HEK293 (cell line): ENCODE measurements at regions not wholly inside any gene's neighbourhood (a gene's known extent, or its start where the extent isn't known, plus 50 kb on each side); places are given as distances from the start of the nearest gene placed in this dataset.

Experiments
- CTCF ChIA-PET: fragments of 350-600 bp; formaldehyde crosslinking; extraction: SDS; loops from one replicate; lab custom pipeline; 2021; ENCODE audit warnings: antibody characterized with exemption; lab: Yijun Ruan, JAX
- POLR2A ChIA-PET: fragments of 300-600 bp; formaldehyde crosslinking; extraction: SDS; loops from one replicate; lab custom pipeline; 2020; ENCODE audit warnings: antibody characterized with exemption, inconsistent platforms; lab: Yijun Ruan, JAX
- H3K27ac ChIP-seq: fragments of 200-500 bp; sonication (Bioruptor generic); 2 replicates; pipeline ENCODE4 v1.5.1; 2014; ENCODE audit warnings: low read depth, low read length, control low read depth, inconsistent platforms; ENCODE audit errors: extremely low read depth
- H3K36me3 ChIP-seq, 2 experiments: fragments of 200-500 bp in 1 of 2; sonication (Bioruptor generic) in 1 of 2; 1 replicate in 1 of 2; 2 replicates in 1 of 2; pipeline ENCODE4 v1.5.1; 2014 to 2017; ENCODE audit warnings: inconsistent platforms in 2 of 2, low read length in 2 of 2; ENCODE audit not compliant: control insufficient read depth in 2 of 2, insufficient read depth in 1 of 2
- H3K4me1 ChIP-seq: fragments of 200-500 bp; sonication (Bioruptor generic); 2 replicates; pipeline ENCODE4 v1.5.1; 2014; ENCODE audit warnings: mild to moderate bottlenecking, low read length, inconsistent platforms; ENCODE audit not compliant: control insufficient read depth, insufficient read depth
- H3K4me3 ChIP-seq: 2 replicates; pipeline ENCODE4 v1.5.1; 2011; ENCODE audit warnings: low read depth, mild to moderate bottlenecking, control low read depth, low read length, moderate library complexity
- H3K9me3 ChIP-seq: fragments of 200-500 bp; sonication (Bioruptor generic); 2 replicates; pipeline ENCODE4 v1.5.1; 2014; ENCODE audit warnings: low read depth, low read length, inconsistent platforms; ENCODE audit not compliant: control insufficient read depth, insufficient read depth
- GFI1B ChIP-seq: fragments of 450-650 bp; formaldehyde crosslinking; IDR thresholded peaks from 2 replicates; pipeline ENCODE4 v1.5.1; 2016; ENCODE audit warnings: missing biosample characterization, missing genetic modification characterization
- KLF1 ChIP-seq: fragments of 450-650 bp; formaldehyde crosslinking; IDR thresholded peaks from 2 replicates; pipeline ENCODE4 v1.5.1; 2016; ENCODE audit warnings: missing biosample characterization, missing genetic modification characterization
- KLF10 ChIP-seq: fragments of 450-650 bp; IDR thresholded peaks from 2 replicates; pipeline ENCODE4 v1.5.1; 2018; ENCODE audit warnings: missing biosample characterization, mild to moderate bottlenecking, missing genetic modification characterization
- KLF7 ChIP-seq: fragments of 450-650 bp; formaldehyde crosslinking; IDR thresholded peaks from 2 replicates; pipeline ENCODE4 v1.5.1; 2016; ENCODE audit warnings: missing biosample characterization, missing genetic modification characterization, borderline replicate concordance
- MYNN ChIP-seq: fragments of 450-650 bp; formaldehyde crosslinking; IDR thresholded peaks from 2 replicates; pipeline ENCODE4 v1.5.1; 2016; ENCODE audit warnings: missing biosample characterization, missing genetic modification characterization, borderline replicate concordance
- OVOL3 ChIP-seq: fragments of 450-650 bp; formaldehyde crosslinking; IDR thresholded peaks from 2 replicates; pipeline ENCODE4 v1.5.1; 2016; ENCODE audit warnings: missing biosample characterization, missing genetic modification characterization
- SP3 ChIP-seq: fragments of 450-650 bp; formaldehyde crosslinking; IDR thresholded peaks from 2 replicates; pipeline ENCODE4 v1.5.1; 2016; ENCODE audit warnings: missing biosample characterization, missing genetic modification characterization
- ZBTB26 ChIP-seq: fragments of 450-650 bp; formaldehyde crosslinking; optimal IDR thresholded peaks from 2 replicates; pipeline ENCODE3; 2016; ENCODE audit warnings: missing biosample characterization, mild to moderate bottlenecking, missing genetic modification characterization
- ZNF146 ChIP-seq: fragments of 450-650 bp; formaldehyde crosslinking; IDR thresholded peaks from 2 replicates; pipeline ENCODE4 v1.5.1; 2016; ENCODE audit warnings: missing biosample characterization, missing genetic modification characterization
- ZNF2 ChIP-seq: fragments of 450-650 bp; formaldehyde crosslinking; IDR thresholded peaks from 2 replicates; pipeline ENCODE4 v1.5.1; 2016; ENCODE audit warnings: missing biosample characterization, missing genetic modification characterization
- ZNF24 ChIP-seq: fragments of 450-650 bp; formaldehyde crosslinking; IDR thresholded peaks from 2 replicates; pipeline ENCODE4 v1.5.1; 2016; ENCODE audit warnings: missing biosample characterization, missing genetic modification characterization
- ZNF292 ChIP-seq: fragments of 450-650 bp; formaldehyde crosslinking; IDR thresholded peaks from 2 replicates; pipeline ENCODE4 v1.5.1; 2016; ENCODE audit warnings: low read depth, missing biosample characterization, missing genetic modification characterization, borderline replicate concordance
- ZNF362 ChIP-seq: fragments of 450-650 bp; formaldehyde crosslinking; IDR thresholded peaks from 2 replicates; pipeline ENCODE4 v1.5.1; 2016; ENCODE audit warnings: missing biosample characterization, missing genetic modification characterization
- ZNF404 ChIP-seq: fragments of 450-650 bp; formaldehyde crosslinking; IDR thresholded peaks from 2 replicates; pipeline ENCODE4 v1.5.1; 2017; ENCODE audit warnings: missing biosample characterization, missing genetic modification characterization
- ZNF596 ChIP-seq: fragments of 450-650 bp; IDR thresholded peaks from 2 replicates; pipeline ENCODE4 v1.5.0; 2018; ENCODE audit warnings: missing biosample characterization, mild to moderate bottlenecking, missing genetic modification characterization, moderate library complexity
- ZNF624 ChIP-seq: fragments of 450-650 bp; formaldehyde crosslinking; IDR thresholded peaks from 2 replicates; pipeline ENCODE4 v1.5.1; 2017; ENCODE audit warnings: missing biosample characterization, missing genetic modification characterization
- ZNF654 ChIP-seq: fragments of 450-650 bp; formaldehyde crosslinking; IDR thresholded peaks from 2 replicates; pipeline ENCODE4 v1.5.1; 2016; ENCODE audit warnings: low read depth, missing biosample characterization, missing genetic modification characterization
- ZNF747 ChIP-seq: fragments of 450-650 bp; formaldehyde crosslinking; IDR thresholded peaks from 2 replicates; pipeline ENCODE4 v1.5.1; 2016; ENCODE audit warnings: missing biosample characterization, missing genetic modification characterization
- ZNF776 ChIP-seq: fragments of 450-650 bp; formaldehyde crosslinking; IDR thresholded peaks from 2 replicates; pipeline ENCODE4 v1.5.0; 2017; ENCODE audit warnings: missing biosample characterization, missing genetic modification characterization, borderline replicate concordance
- ZNF785 ChIP-seq: fragments of 450-650 bp; formaldehyde crosslinking; IDR thresholded peaks from 2 replicates; pipeline ENCODE4 v1.5.1; 2016; ENCODE audit warnings: missing biosample characterization, missing genetic modification characterization
- ZNF792 ChIP-seq: fragments of 450-650 bp; formaldehyde crosslinking; IDR thresholded peaks from 2 replicates; pipeline ENCODE4 v1.5.1; 2016; ENCODE audit warnings: missing biosample characterization, missing genetic modification characterization
- TF ChIP-seq, protein P1 (sequence below): fragments of 450-650 bp; formaldehyde crosslinking; IDR thresholded peaks from 2 replicates; pipeline ENCODE4 v1.5.1; 2016; ENCODE audit warnings: missing biosample characterization, missing genetic modification characterization

DNA sequence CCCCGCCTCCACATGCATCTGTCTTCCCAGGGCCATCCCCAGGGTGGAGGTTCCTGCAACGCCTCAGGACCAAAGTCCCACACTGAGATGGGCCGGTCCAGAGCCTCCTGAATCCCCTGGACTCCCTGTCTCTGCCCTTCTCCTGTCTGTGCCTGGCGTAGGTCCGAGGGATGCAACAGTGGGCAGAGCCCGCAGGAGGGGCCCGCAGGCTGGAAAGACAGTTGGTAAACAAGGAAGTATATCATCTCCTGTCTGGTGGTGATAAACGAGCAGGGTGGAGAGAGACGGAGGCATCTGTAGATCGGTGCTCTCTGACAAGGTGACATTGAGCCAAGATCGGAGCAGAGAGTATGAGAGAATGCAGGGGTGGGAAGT lies 72.6 kb upstream of the RAB6C start:
- TF ChIP-seq ZNF785 (tag by site-specific recombination) (no peak), GFI1B (tag by site-specific recombination) (no peak), KLF1 (no peak), KLF10 (tag by site-specific recombination) (no peak), ZNF654 (tag by site-specific recombination) (no peak), ZNF404 (tag by site-specific recombination) (no peak), ZNF776 (no peak), KLF7 (tag by site-specific recombination) (no peak), MYNN (no peak), ZNF24 (tag by site-specific recombination) (no peak)
- TF ChIP-seq, protein P1, sequence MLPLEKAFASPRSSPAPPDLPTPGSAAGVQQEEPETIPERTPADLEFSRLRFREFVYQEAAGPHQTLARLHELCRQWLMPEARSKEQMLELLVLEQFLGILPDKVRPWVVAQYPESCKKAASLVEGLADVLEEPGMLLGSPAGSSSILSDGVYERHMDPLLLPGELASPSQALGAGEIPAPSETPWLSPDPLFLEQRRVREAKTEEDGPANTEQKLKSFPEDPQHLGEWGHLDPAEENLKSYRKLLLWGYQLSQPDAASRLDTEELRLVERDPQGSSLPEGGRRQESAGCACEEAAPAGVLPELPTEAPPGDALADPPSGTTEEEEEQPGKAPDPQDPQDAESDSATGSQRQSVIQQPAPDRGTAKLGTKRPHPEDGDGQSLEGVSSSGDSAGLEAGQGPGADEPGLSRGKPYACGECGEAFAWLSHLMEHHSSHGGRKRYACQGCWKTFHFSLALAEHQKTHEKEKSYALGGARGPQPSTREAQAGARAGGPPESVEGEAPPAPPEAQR (tag by site-specific recombination) = no peak
- no peak overlapping the region for H3K4me3 ChIP-seq
- H3K9me3 ChIP-seq = no peaks in the 10 kb centered on the region
- no peak overlapping the region for H3K27ac ChIP-seq
- no peaks in the 10 kb centered on the region for H3K36me3 ChIP-seq
- ChIA-PET CTCF (no interaction called here), POLR2A (no interaction called here)
- H3K4me1 ChIP-seq = no peaks in the 10 kb centered on the region

- H3K4me3 ChIP-seq = no peak overlapping the region
- TF ChIP-seq ZNF747 (tag by site-specific recombination) (no peak), ZNF624 (tag by site-specific recombination) (no peak), ZNF792 (no peak), ZNF292 (tag by site-specific recombination) (no peak), ZNF146 (tag by site-specific recombination) (no peak), OVOL3 (tag by site-specific recombination) (no peak), ZBTB26 (tag by site-specific recombination) (no peak)
- TF ChIP-seq, all 188 proteins: peak for 0
- no peaks in the 10 kb centered on the region for H3K9me3 ChIP-seq
- no peaks in the 10 kb centered on the region for H3K36me3 ChIP-seq
- H3K27ac ChIP-seq = no peak overlapping the region
- ChIA-PET CTCF (no interaction called here), POLR2A (no interaction called here)
- H3K4me1 ChIP-seq = no peaks in the 10 kb centered on the region
Measured at GRCh38 chr2:129907256-129907998, 72.0 kb upstream of the RAB6C start.

GRCh38 chr2:129908721-129909373 lies 70.6 kb upstream of the RAB6C start:
- TF ChIP-seq ZNF2 (tag by site-specific recombination) = no peak
- no peak for TF ChIP-seq GFI1B (tag by site-specific recombination)
- TF ChIP-seq SP3 (tag by site-specific recombination) = no peak
- TF ChIP-seq ZNF596 (tag by site-specific recombination) = no peak
- TF ChIP-seq ZNF362 (tag by site-specific recombination) = no peak
- H3K27ac ChIP-seq = no peak overlapping the region
- ChIA-PET CTCF (no interaction called here), POLR2A (no interaction called here)
- no peaks in the 10 kb centered on the region for H3K36me3 ChIP-seq
- no peak overlapping the region for H3K4me3 ChIP-seq
- H3K9me3 ChIP-seq = no peaks in the 10 kb centered on the region
- no peaks in the 10 kb centered on the region for H3K4me1 ChIP-seq
